Endothelial cell of umbilical vein (primary cell): ENCODE measurements at regions not wholly inside any gene's neighbourhood (a gene's known extent, or its start where the extent isn't known, plus 50 kb on each side); places are given as distances from the start of the nearest gene placed in this dataset.

Source experiments
- BruUV-seq: library from RNA; stranded (reverse); fragments of 400-500 nt; replicated peaks from 2 replicates; lab custom pipeline; 2021; lab: Mats Ljungman, UMichigan
- CTCF ChIA-PET: fragments of 300-600, 350-600 bp; sonication (Branson Sonifier 250); formaldehyde crosslinking; loops from one replicate; lab custom pipeline; 2021; ENCODE audit warnings: antibody characterized with exemption, inconsistent platforms; lab: Charles Lee
- POLR2A ChIA-PET: fragments of 300-600, 350-600 bp; sonication (Branson Sonifier 250); formaldehyde crosslinking; loops from one replicate; lab custom pipeline; 2021; ENCODE audit warnings: antibody characterized with exemption, inconsistent platforms; lab: Charles Lee
- DNase-seq: peaks from one replicate; pipeline ENCODE4 v3.0.0-alpha.2; 2011; ENCODE audit warnings: low read depth, low spot score
- FAIRE-seq: peaks from 2 replicates; lab custom pipeline; 2011; peaks lifted over from hg19 to GRCh38; lab: Jason Lieb, UNC
- H2AFZ ChIP-seq: 2 replicates; pipeline ENCODE4 v1.6.0; 2012; ENCODE audit warnings: low read depth, low read length, control low read depth, inconsistent platforms
- H3K27ac ChIP-seq: 2 replicates; pipeline ENCODE4 v1.5.1; 2011; ENCODE audit warnings: low read depth, mild to moderate bottlenecking, control low read depth, low read length, moderate library complexity; ENCODE audit not compliant: insufficient read depth
- H3K27me3 ChIP-seq, 2 experiments: 2 replicates each; pipeline versions ENCODE4 v1.6.0 to v1.6.1; 2011; ENCODE audit warnings: low read length in 2 of 2, mixed read lengths in 1 of 2; ENCODE audit not compliant: control insufficient read depth in 2 of 2, insufficient read depth in 2 of 2
- H3K36me3 ChIP-seq, 2 experiments: 2 replicates in 1 of 2; 3 replicates in 1 of 2; pipeline ENCODE4 v1.5.1; 2011; ENCODE audit warnings: low read length in 2 of 2, mild to moderate bottlenecking in 1 of 2, moderate library complexity in 1 of 2; ENCODE audit not compliant: control insufficient read depth in 2 of 2, insufficient read depth in 2 of 2; ENCODE audit errors: extremely low read depth in 1 of 2
- H3K4me1 ChIP-seq: 3 replicates; pipeline ENCODE4 v1.5.1; 2011; ENCODE audit warnings: mild to moderate bottlenecking, low read length; ENCODE audit not compliant: control insufficient read depth, insufficient read depth; ENCODE audit errors: extremely low read depth
- H3K4me2 ChIP-seq: 2 replicates; pipeline ENCODE4 v1.6.1; 2011; ENCODE audit warnings: low read length, control low read depth, mixed read lengths; ENCODE audit not compliant: insufficient read depth
- H3K4me3 ChIP-seq, 3 experiments: fragments of 200-600 bp in 1 of 3; sonication (generic), shearing (Covaris generic) in 1 of 3; replicated peaks in 1 of 3; 2 replicates each; pipeline ENCODE4 v1.5.1; 2011 to 2016; ENCODE audit warnings: control low read depth in 3 of 3, low read length in 3 of 3, mild to moderate bottlenecking in 2 of 3, inconsistent platforms in 1 of 3, low read depth in 1 of 3, moderate library complexity in 1 of 3; ENCODE audit not compliant: insufficient read depth in 1 of 3
- H3K79me2 ChIP-seq: 2 replicates; pipeline ENCODE4 v1.6.0; 2012; ENCODE audit warnings: low read length, inconsistent platforms; ENCODE audit not compliant: control insufficient read depth, insufficient read depth
- H3K9ac ChIP-seq: replicated peaks from 2 replicates; pipeline ENCODE3; 2011; ENCODE audit warnings: low read length, control low read depth; ENCODE audit not compliant: insufficient read depth; ENCODE audit errors: extremely low read depth
- H3K9me1 ChIP-seq: replicated peaks from 3 replicates; pipeline ENCODE4 v1.6.0; 2011; ENCODE audit warnings: mild to moderate bottlenecking, low read length; ENCODE audit not compliant: control insufficient read depth, insufficient read depth; ENCODE audit errors: extremely low read depth
- H3K9me3 ChIP-seq: replicated peaks from 2 replicates; pipeline ENCODE4 v1.5.1; 2012; ENCODE audit warnings: low read length, inconsistent platforms; ENCODE audit not compliant: control insufficient read depth, insufficient read depth
- H4K20me1 ChIP-seq: replicated peaks from 2 replicates; pipeline ENCODE3; 2011; ENCODE audit warnings: mild to moderate bottlenecking, low read length; ENCODE audit not compliant: control insufficient read depth, insufficient read depth; ENCODE audit errors: extremely low read depth
- CTCF ChIP-seq, 2 donors: IDR thresholded peaks; 1 replicate in 1 of 2; 2 replicates in 1 of 2; pipeline ENCODE4 v1.5.1; 2011; ENCODE audit warnings: low read length in 2 of 2, mild to moderate bottlenecking in 2 of 2, moderate library complexity in 2 of 2, control low read depth in 1 of 2, inconsistent platforms in 1 of 2, low read depth in 1 of 2; ENCODE audit not compliant: insufficient read depth in 1 of 2; ENCODE audit errors: extremely low read depth in 1 of 2
- EZH2 ChIP-seq: IDR thresholded peaks from 2 replicates; pipeline ENCODE4 v1.6.1; 2012; ENCODE audit warnings: borderline replicate concordance, low read depth, mild to moderate bottlenecking, moderate library complexity, low read length, inconsistent platforms; ENCODE audit not compliant: severe bottlenecking
- FOS ChIP-seq: IDR thresholded peaks from 2 replicates; pipeline ENCODE4 v1.6.1; 2011; ENCODE audit warnings: mild to moderate bottlenecking, low read length, moderate library complexity, borderline replicate concordance; ENCODE audit not compliant: insufficient read depth
- GATA2 ChIP-seq: IDR thresholded peaks from 2 replicates; pipeline ENCODE4 v1.7.0; 2011; ENCODE audit warnings: low read depth, mild to moderate bottlenecking, moderate library complexity, mixed read lengths, low read length; ENCODE audit not compliant: insufficient read length, insufficient read depth
- JUN ChIP-seq: IDR thresholded peaks from 2 replicates; pipeline ENCODE4 v1.6.1; 2011; ENCODE audit warnings: borderline replicate concordance, low read depth; ENCODE audit not compliant: insufficient read length, insufficient read depth
- MAX ChIP-seq: IDR thresholded peaks from 2 replicates; pipeline ENCODE4 v1.6.1; 2011; ENCODE audit not compliant: insufficient read depth, insufficient read length
- MYC ChIP-seq: IDR thresholded peaks from one replicate; pipeline ENCODE4 v1.6.1; 2011; ENCODE audit warnings: mild to moderate bottlenecking, low read depth, low read length
- POLR2A ChIP-seq: IDR thresholded peaks from 2 replicates; pipeline ENCODE4 v1.6.1; 2012; ENCODE audit warnings: low read depth, mild to moderate bottlenecking, control low read depth, low read length
- POLR2AphosphoS5 ChIP-seq: IDR thresholded peaks from 2 replicates; pipeline ENCODE4 v1.6.1; 2012; ENCODE audit warnings: low read depth, mild to moderate bottlenecking, control low read depth, low read length, moderate library complexity; ENCODE audit not compliant: insufficient read depth
- dilution Hi-C: fragments of 300-500 bp; cut with MboI; formaldehyde crosslinking; loops from one replicate; pipeline ENCODE4 v1.15.0; 2019; ENCODE audit warnings: low sequenced_read_pairs; ENCODE audit not compliant: extremely low pct_ligation_motif_present
- intact Hi-C: fragments of 100-400 bp; cut with micrococcal nuclease; formaldehyde crosslinking; loops from one replicate; pipeline ENCODE4 v1.10.0; 2022

- CTCF ChIA-PET = interaction anchor here (1.0 kb wide), 1 partner anchor 15 kb away, joined by 3 read pairs; no protein-coding TSS in a partner anchor
- Histone ChIP-seq H3K9me3 (no peaks in the 10 kb centered on the region), H3K4me1 (no peaks in the 10 kb centered on the region), H3K4me3 (no peak overlapping the region), H3K79me2 (no peaks in the 10 kb centered on the region), H3K27me3 (no peaks in the 10 kb centered on the region), H3K9me1 (no peaks in the 10 kb centered on the region), H2AFZ (no peak overlapping the region), H3K36me3 (no peaks in the 10 kb centered on the region), H3K9ac (no peak overlapping the region), H3K27ac (no peak overlapping the region), H4K20me1 (no peaks in the 10 kb centered on the region), H3K4me2 (no peak overlapping the region)
- FAIRE-seq (no peak), DNase-seq (no peak)
- dilution Hi-C loops (no loop called here), intact Hi-C loops (no loop called here)
- TF ChIP-seq POLR2AphosphoS5 (no peak), JUN (no peak), EZH2 (no peak), MAX (no peak), GATA2 (no peak), CTCF (IDR thresholded peaks at IDR 0.05; ENCODE audit: extremely low read depth in 1 of 2, insufficient read depth in 1 of 2, low read depth in 1 of 2, low read length in 2 of 2) (no peak), MYC (no peak), FOS (no peak), POLR2A (no peak)
- no TSS peak for BruUV-seq
- POLR2A ChIA-PET = no interaction called here
Measured at GRCh38 chr12:111185889-111186227, 183.0 kb downstream of the PHETA1 start.
